Loucy (cell line): ENCODE measurements at regions not wholly inside any gene's neighbourhood (a gene's known extent, or its start where the extent isn't known, plus 50 kb on each side); places are given as distances from the start of the nearest gene placed in this dataset.

Experiments used
- EZH2phosphoT487 ChIP-seq: fragments of 200-600 bp; IDR thresholded peaks from 2 replicates; pipeline ENCODE4 v1.6.1; 2018; ENCODE audit warnings: antibody characterized with exemption, mild to moderate bottlenecking, moderate library complexity, borderline replicate concordance
- TF ChIP-seq, protein P1 (sequence below): fragments of 200-600 bp; sonication (generic); conservative IDR thresholded peaks from 2 replicates; pipeline ENCODE4 v1.5.1; 2014; ENCODE audit warnings: mild to moderate bottlenecking, antibody characterized with exemption, low read length

DNA sequence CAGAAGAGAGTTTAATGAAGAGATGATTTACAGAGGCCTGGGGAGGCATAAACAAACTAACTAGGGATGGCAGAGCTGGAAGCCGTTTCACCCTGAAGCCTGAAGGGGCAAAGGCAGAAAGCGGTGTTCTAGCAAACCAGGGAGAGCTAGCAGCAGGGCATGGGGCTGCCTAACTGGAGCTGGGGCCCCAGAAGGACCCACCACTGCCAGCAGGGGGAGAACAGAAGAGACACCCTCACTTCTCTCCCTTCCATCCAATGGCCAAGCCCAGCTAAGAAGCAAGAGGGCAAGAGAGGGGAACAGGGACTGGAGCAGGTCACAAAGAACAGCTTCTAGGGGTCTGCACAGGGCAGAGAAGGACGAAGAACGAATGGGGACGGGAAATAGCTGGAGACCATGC is 195.5 kb downstream of the KATNAL1 start:
- TF ChIP-seq, protein P1, sequence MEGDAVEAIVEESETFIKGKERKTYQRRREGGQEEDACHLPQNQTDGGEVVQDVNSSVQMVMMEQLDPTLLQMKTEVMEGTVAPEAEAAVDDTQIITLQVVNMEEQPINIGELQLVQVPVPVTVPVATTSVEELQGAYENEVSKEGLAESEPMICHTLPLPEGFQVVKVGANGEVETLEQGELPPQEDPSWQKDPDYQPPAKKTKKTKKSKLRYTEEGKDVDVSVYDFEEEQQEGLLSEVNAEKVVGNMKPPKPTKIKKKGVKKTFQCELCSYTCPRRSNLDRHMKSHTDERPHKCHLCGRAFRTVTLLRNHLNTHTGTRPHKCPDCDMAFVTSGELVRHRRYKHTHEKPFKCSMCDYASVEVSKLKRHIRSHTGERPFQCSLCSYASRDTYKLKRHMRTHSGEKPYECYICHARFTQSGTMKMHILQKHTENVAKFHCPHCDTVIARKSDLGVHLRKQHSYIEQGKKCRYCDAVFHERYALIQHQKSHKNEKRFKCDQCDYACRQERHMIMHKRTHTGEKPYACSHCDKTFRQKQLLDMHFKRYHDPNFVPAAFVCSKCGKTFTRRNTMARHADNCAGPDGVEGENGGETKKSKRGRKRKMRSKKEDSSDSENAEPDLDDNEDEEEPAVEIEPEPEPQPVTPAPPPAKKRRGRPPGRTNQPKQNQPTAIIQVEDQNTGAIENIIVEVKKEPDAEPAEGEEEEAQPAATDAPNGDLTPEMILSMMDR, result peak; percentile 50
- no peak for TF ChIP-seq EZH2phosphoT487
